GM12892 (cell line): ENCODE measurements at regions not wholly inside any gene's neighbourhood (a gene's known extent, or its start where the extent isn't known, plus 50 kb on each side); places are given as distances from the start of the nearest gene placed in this dataset.

Source experiments
- POLR2A ChIP-seq: IDR thresholded peaks from 2 replicates; pipeline ENCODE4 v1.6.1; 2011; ENCODE audit warnings: low read depth, low read length, control low read depth
- POLR2AphosphoS5 ChIP-seq: IDR thresholded peaks from 2 replicates; pipeline ENCODE4 v1.6.1; 2011; ENCODE audit warnings: low read depth, low read length, control low read depth
- TAF1 ChIP-seq: IDR thresholded peaks from 2 replicates; pipeline ENCODE4 v1.6.1; 2011; ENCODE audit warnings: low read depth, mild to moderate bottlenecking, control low read depth, low read length, borderline replicate concordance

GRCh38 chr9:80242022-80242421 lies 670.3 kb downstream of the TLE4 start:
- TF ChIP-seq POLR2A = no peak
- no peak for TF ChIP-seq POLR2AphosphoS5
- TF ChIP-seq TAF1 = no peak
